ENCODE measurements at regions not wholly inside any gene's neighbourhood (a gene's known extent, or its start where the extent isn't known, plus 50 kb on each side); places are given as distances from the start of the nearest gene placed in this dataset.

DNA sequence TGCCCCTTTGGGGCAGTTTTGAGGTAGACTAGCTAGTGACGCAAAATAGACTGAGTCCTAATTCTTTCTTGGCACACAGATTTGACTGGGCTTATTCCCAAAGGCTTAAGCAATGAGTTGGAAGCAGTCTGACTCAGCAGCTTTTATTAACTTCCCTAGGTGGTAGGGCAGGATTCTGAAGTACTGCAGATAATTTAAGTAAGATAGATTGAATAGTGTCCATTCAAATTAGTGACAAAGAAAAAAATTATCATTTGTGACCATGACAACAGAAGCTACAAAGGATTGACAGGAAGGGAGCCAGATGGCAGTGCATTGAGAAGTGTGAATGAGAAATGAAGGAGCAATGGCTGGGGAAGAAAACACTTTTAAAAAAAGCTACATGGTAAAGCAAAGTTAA, 649.4 kb downstream of the CDH9 start:
- TF ChIP-seq CTCF (IDR thresholded peaks at IDR 0.05; ENCODE audit: low read depth, low read length, poor library complexity, severe bottlenecking) (no peak), EZH2phosphoT487 (IDR thresholded peaks at IDR 0.05; ENCODE audit: borderline replicate concordance, low read length) (no peak)

All from DOHH2 (cell line).